HG02970 (cell line): ENCODE measurements at regions not wholly inside any gene's neighbourhood (a gene's known extent, or its start where the extent isn't known, plus 50 kb on each side); places are given as distances from the start of the nearest gene placed in this dataset.
"Not testable (repeated sequence)": the region's sequence is repeated elsewhere in the genome, so short reads cannot be mapped to it uniquely, and the experiment has no call there.

ENCODE experiments used
- ATAC-seq: cut with Tn5 transposase; IDR thresholded peaks from one replicate; pipeline ENCODE4 v1.9.1; 2021; ENCODE audit warnings: mild to moderate bottlenecking, moderate library complexity, moderate number of reproducible peaks; ENCODE audit not compliant: unreplicated experiment, low FRiP score

GRCh38 chrX:23061116-23061515 lies 61.4 kb downstream of the DDX53 start:
- no peak for ATAC-seq

- no peak for ATAC-seq
Observed at GRCh38 chrX:23062359-23062758, 62.6 kb downstream of the DDX53 start.

- peak; percentile 77 for ATAC-seq
Observed at GRCh38 chrX:23066588-23067281, 67.0 kb downstream of the DDX53 start.

DNA sequence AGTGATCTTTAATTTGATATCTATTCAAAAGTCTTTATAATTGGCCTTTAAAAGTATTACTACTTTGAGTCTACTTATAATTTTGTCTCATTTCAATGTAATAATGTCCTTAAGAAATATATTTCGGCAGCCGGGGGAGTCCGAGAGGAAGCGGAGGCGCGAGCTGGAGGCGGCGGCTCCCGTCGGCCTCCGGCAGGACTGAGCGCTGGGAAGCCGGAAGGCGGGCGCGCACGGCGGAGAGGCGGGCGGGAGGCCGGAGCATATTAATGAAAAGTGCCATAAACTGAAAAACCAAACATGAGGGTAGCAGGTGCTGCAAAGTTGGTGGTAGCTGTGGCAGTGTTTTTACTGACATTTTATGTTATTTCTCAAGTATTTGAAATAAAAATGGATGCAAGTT lies 75.7 kb downstream of the DDX53 start:
- ATAC-seq, result not testable (repeated sequence)

DNA sequence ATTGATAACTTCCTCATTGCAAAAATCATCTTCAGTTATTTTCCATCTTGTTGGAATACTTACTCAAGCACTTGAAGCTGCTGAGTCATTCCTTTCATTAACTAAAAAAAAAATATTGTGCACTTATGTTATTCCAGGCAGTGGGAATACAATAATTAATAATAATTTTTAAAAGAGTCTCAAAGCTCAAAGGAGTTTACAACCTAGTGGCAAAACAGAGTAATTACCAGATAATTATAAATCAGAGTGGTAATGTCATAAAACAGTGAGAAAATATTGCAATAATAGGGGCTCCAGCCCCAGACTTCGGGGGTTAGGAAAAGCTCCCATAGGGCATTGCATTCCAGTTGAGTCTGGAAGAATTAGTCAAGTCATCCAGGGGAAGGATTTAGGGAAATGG lies 79.6 kb downstream of the DDX53 start:
- no peak for ATAC-seq

DNA sequence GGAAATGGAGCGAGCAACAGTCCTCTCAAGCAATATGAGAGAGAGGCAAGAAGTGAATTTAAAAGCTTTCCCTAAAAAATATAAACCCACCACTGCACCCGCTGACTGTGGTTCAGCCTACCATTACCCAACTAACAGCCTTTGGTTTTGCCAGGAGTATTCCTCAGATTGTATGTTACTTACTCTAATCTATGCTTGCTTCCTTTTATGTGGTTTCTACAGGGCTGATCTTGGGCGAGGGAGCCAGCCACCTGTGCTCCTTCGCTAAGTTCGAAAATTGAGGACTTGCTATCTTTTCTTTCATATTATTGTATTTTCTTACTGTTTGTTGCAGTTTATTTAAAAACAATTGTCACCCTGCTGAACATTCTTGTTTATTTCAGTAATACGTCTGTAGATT lies 101.1 kb downstream of the DDX53 start:
- no peak for ATAC-seq

- ATAC-seq, result no peak
Observed at GRCh38 chrX:23103546-23103945, 103.8 kb downstream of the DDX53 start.

DNA sequence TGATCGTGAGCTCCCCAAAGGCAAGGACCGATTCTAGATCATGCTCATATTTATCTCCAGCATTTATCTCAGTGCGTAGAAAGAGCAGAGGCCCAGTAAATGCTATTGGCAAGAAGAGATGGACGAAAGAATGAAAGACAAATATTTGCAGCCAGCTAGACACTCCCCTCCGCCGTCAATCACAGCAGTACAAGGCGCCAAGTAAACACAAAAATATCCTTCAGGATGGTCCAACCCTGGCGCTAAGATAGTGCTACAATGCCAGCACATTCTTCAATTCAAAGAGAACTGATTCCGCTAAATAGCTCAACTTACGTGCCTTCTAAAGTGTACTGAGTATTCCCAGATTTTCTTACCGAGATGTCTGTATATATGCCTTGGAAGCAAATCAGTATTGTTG lies 114.5 kb downstream of the DDX53 start:
- ATAC-seq, result no peak

DNA sequence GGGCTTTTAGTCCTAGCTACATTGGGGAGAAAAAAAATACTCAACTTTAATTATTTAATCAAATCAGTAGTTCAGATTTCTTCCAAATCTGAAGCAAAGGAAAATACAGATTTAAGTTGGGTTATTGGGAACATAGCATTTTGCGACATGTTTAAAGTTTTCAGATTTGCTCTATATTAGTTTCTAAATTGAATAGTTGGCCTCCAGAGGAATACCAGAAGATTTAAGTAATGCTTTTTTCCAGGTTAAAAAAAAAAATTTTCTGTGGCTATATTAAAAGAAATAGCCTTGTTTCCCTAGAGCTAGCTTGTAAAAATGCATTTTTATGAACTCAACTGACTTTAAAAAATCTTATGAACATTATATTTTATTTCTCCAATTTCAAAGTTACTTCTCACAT lies 115.9 kb downstream of the DDX53 start:
- no peak for ATAC-seq

- ATAC-seq, result no peak
Observed at GRCh38 chrX:23118163-23118562, 118.4 kb downstream of the DDX53 start.

DNA sequence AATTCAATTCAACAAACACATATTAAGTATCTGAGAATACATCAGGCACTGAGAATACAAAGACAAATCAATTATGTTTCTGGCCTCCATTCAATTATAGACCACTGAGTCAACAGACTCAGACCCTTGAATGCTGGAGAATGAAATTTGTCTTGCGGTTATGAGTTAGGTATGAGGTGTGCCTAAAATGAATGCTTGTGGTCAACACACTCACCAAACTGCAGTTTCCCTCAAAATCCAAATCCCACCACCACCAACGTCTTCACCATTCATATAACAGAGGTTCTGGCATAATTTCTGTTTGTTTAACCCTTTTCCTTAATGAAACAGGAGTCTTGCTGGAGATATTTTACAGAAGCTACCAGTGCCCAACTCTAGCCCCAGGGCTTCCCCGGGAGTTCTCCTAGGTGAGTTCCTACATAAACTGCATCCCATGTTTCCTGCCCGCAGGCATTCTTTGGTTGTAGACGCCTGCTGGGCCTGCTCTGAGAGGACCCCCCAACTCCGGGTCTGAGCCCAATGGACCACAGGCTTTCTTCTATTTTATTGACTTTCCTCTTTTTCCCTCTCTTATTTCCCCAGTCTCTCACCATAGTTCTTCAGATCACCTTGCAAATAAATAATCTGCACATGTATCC lies 119.2 kb downstream of the DDX53 start:
- ATAC-seq, result no peak

DNA sequence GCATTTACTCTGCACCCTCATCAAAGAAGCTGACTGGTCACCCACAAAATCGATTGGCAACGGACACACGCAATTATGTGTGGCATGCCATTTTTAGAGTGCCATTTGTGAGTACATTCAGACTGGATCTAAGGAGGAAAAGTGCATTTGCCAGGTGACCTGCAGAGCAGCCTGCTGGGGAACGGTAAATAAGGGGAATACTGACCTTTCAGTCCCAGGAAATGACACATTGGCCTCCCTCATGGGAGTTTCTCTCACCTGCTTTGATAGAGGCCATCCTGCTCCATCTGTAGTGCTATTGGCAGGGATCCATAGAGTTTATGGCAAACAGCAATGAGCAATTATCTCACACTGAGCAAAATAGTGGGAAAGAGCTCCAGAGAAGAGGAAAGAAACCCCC lies 127.8 kb downstream of the DDX53 start:
- ATAC-seq, result no peak

GRCh38 chrX:23133551-23133950 lies 133.8 kb downstream of the DDX53 start:
- ATAC-seq, result no peak

DNA sequence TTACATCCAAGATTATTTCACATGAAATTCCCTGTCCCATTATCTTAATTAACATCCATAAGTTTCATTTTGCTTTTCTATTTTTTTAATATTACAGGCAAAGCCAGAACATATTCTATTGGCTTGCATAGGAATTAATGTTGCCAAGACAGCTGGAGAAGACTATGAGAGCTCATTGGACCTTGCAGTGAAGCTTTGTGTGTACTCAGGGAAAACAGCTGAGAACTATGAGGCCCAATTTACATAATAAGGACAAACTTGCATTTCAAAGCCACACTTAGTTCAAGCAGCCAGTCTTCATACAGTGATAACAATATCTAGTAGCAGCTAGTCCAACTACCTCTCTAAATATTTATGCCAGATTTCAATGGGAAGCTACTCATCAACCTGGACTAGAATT lies 134.4 kb downstream of the DDX53 start:
- no peak for ATAC-seq

GRCh38 chrX:23136816-23137215 lies 137.1 kb downstream of the DDX53 start:
- no peak for ATAC-seq

- no peak for ATAC-seq
Observed at GRCh38 chrX:23168291-23168690, 166.4 kb upstream of the PTCHD1 start.

DNA sequence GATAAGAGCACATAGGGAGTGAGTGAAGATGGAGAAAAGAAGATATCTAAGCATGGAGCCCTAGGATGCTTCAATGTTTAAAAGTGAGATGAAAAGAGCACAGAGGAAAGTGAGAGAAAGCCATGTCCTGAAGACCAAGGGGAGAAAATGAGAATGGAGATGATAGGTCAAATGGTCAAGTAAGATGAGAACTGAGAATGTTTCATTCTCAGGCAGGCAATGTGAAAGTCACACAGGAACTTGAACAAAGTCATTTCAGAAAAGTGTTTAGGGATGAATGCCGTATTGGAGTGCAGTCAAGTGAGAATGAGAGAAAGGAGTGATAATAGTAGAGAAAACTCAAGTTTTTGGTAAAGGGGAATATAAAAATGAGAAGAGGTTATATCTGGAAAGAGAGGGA lies 148.7 kb upstream of the PTCHD1 start:
- ATAC-seq, result no peak

DNA sequence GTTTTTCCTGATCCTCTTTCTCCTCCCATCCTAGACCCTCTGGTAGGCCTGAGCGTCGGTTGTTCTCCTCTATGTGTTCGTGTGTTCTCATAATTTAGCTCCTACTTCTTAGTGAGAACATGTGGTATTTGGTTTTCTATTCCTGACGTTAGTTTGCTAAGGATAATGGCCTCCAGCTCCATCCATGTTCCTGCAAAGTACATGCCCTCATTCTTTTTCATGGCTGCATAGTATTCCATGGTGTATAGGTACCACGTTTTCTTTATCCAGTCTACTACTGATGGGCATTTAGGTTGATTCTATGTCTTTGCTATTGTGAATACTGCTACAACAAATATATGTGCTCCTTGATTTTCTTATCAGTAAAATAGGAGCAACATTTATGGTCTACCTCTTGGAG lies 146.8 kb upstream of the PTCHD1 start:
- no peak for ATAC-seq

DNA sequence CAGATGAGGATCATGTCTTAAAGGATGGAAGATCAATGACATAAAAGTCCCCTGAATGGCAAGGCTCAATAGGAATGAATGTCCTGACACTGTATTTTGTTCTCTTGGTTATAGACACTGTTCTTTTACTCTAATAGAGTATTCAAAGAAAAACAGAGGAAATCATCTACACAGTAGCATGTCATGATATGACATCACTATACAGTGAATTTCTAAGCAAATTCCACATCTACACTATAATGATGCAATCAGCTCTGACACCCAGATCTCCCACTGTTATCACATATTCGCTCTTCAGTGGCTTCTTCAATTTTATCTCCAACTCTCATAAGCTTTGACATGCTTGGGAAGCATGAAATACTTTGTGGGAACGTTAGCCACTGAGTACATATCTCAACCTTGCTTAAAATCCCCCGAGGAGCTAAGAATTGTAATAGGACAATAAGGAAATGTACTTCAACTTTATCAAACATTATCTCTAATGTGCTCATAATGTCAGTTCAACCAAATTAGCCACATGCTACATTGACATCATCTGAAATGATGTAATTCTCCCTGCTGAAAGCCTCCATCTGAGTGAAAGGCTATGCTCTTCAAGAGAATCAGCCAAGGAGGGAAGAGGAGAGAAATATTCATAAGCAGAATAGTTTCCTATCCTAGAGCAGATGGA lies 139.6 kb upstream of the PTCHD1 start:
- ATAC-seq, result no peak

DNA sequence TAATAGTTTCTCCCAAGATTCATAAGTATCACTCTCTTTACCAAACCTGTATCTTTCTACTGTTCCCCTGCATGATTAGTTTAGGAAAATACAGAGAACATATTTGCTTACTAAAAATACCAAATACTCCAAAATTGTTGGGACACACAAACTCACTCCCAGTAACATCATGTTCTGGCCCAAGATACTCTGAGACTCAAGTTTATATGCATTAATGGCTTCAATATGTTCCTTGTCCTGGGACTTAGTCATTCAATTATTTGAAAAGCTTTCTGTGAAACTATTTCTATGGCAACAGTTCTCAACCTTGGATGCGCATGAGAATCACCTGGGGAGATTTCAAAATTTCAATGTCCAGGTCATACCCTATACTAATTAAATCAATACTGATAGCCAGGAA lies 138.9 kb upstream of the PTCHD1 start:
- no peak for ATAC-seq

GRCh38 chrX:23201706-23202105 lies 132.9 kb upstream of the PTCHD1 start:
- ATAC-seq, result no peak

DNA sequence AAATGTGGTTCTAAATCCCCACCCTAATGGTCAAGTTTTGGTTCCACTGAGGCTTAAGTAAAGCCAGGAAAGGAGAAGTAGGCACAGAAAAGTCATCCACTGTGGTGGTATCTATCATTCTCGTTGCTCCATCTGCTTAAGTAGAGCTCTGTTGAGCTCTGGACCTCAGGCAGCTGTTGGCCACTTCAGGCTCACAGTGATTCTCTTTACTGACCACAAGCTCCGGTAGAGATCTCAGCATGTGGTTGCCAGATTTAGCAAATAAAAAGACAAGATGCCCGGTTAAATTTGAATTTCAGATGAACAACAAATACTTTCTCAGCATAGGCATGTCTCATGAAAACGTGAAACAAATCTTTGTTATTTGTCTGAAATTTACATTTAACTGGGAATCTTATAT lies 132.3 kb upstream of the PTCHD1 start:
- no peak for ATAC-seq
